HL-60 (cell line): ENCODE measurements at regions not wholly inside any gene's neighbourhood (a gene's known extent, or its start where the extent isn't known, plus 50 kb on each side); places are given as distances from the start of the nearest gene placed in this dataset.

Source experiments
- DNase-seq, 2 experiments: peaks; one replicate each; pipeline ENCODE4 v3.0.0-alpha.2; 2010 to 2020; ENCODE audit warnings: low read depth in 1 of 2, low spot score in 1 of 2
- H3K27ac ChIP-seq: fragments of 250-450 bp; sonication (Bioruptor Pico); replicated peaks from 2 replicates; pipeline ENCODE4 v1.5.1; 2020; ENCODE audit warnings: mild to moderate bottlenecking, moderate library complexity
- H3K27me3 ChIP-seq: fragments of 250-450 bp; sonication (Bioruptor Pico); 2 replicates; pipeline ENCODE4 v1.5.1; 2021; ENCODE audit warnings: mild to moderate bottlenecking, moderate library complexity; ENCODE audit not compliant: insufficient read depth, poor library complexity, severe bottlenecking
- H3K4me3 ChIP-seq: replicated peaks from 2 replicates; pipeline ENCODE4 v1.5.1; 2011; ENCODE audit warnings: mild to moderate bottlenecking, control low read depth, low read length; ENCODE audit not compliant: insufficient read depth
- CTCF ChIP-seq: IDR thresholded peaks from one replicate; pipeline ENCODE4 v1.5.1; 2011; ENCODE audit warnings: low read length, control low read depth, inconsistent platforms; ENCODE audit not compliant: insufficient read depth
- GABPA ChIP-seq: IDR thresholded peaks from 2 replicates; pipeline ENCODE4 v1.6.1; 2012; ENCODE audit warnings: low read depth
- POLR2AphosphoS5 ChIP-seq: IDR thresholded peaks from 2 replicates; pipeline ENCODE4 v1.6.1; 2012; ENCODE audit warnings: low read depth
- REST ChIP-seq: IDR thresholded peaks from 2 replicates; pipeline ENCODE4 v1.6.1; 2012; ENCODE audit warnings: low read depth; ENCODE audit not compliant: insufficient replicate concordance
- SPI1 ChIP-seq: IDR thresholded peaks from 2 replicates; pipeline ENCODE4 v1.6.1; 2012; ENCODE audit warnings: low read depth, mild to moderate bottlenecking, borderline replicate concordance

DNA sequence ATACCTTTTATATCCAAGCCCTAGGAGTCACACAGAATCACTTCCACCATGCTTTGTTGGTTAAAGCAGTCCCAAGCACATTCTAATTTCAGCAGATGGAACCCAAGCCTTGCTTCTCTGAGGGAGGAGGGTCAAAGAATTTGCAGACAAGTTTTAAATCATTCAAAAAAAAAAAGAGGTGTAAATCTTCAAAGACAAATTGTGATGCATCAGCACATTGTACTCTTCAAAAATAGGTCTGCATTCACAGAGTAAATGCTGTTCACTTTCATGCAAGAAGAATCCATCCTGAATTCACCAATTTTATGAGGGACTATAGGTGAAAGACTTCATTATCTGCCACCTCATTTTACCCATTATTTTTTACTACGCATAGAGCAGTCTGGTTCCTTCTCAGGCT lies 321.8 kb upstream of the PRDM1 start:
- H3K27me3 ChIP-seq = no peaks in the 10 kb centered on the region
- DNase-seq = no peak
- H3K27ac ChIP-seq = no peak overlapping the region
- H3K4me3 ChIP-seq = no peak overlapping the region
- TF ChIP-seq CTCF (no peak), GABPA (no peak), SPI1 (no peak), REST (no peak), POLR2AphosphoS5 (no peak)

DNA sequence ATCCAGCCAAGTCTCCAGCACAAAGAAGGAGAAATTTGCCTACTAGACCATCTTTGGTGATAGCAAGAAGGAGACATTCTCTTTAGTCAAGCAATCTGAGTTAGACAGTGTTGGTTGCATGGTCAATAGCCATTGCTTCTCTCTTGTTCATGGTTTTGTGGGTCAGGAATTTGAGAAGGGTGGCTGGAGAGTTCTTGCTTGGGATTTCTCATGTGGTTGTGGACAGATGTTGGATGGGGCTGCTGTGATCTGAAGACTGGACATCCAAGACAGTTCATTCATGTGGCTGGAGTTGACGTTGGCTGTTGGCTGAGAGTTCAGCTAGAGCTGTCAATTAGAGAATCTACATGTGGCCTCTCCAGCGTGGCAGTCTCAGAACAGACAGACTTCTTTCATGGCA lies 322.3 kb upstream of the PRDM1 start:
- Histone ChIP-seq H3K27me3 (no peaks in the 10 kb centered on the region), H3K27ac (no peak overlapping the region), H3K4me3 (no peak overlapping the region)
- TF ChIP-seq GABPA (no peak), REST (no peak), CTCF (no peak), POLR2AphosphoS5 (no peak)
- no peak for DNase-seq

- TF ChIP-seq REST = no peak
- Histone ChIP-seq H3K27me3 (no peaks in the 10 kb centered on the region), H3K27ac (no peak overlapping the region), H3K4me3 (no peak overlapping the region)
- no peak for DNase-seq
Measured at GRCh38 chr6:105760746-105761145, 325.4 kb upstream of the PRDM1 start.

- DNase-seq = no peak
- TF ChIP-seq POLR2AphosphoS5 (no peak), REST (no peak), GABPA (no peak), SPI1 (no peak), CTCF (no peak)
- no peak overlapping the region for H3K27ac ChIP-seq
- H3K27me3 ChIP-seq = no peaks in the 10 kb centered on the region
- H3K4me3 ChIP-seq = no peak overlapping the region
Measured at GRCh38 chr6:105759946-105760345, 326.2 kb upstream of the PRDM1 start.
